HL-60 (cell line): ENCODE measurements at regions not wholly inside any gene's neighbourhood (a gene's known extent, or its start where the extent isn't known, plus 50 kb on each side); places are given as distances from the start of the nearest gene placed in this dataset.

ENCODE experiments used
- POLR2AphosphoS5 ChIP-seq: IDR thresholded peaks from 2 replicates; pipeline ENCODE4 v1.6.1; 2012; ENCODE audit warnings: low read depth
- SPI1 ChIP-seq: IDR thresholded peaks from 2 replicates; pipeline ENCODE4 v1.6.1; 2012; ENCODE audit warnings: low read depth, mild to moderate bottlenecking, borderline replicate concordance
- TF ChIP-seq, protein P1 (sequence below): IDR thresholded peaks from one replicate; pipeline ENCODE4 v1.5.1; 2011; ENCODE audit warnings: low read length, control low read depth, inconsistent platforms; ENCODE audit not compliant: insufficient read depth
- TF ChIP-seq, protein P2 (sequence below): IDR thresholded peaks from 2 replicates; pipeline ENCODE4 v1.6.1; 2012; ENCODE audit warnings: low read depth; ENCODE audit not compliant: insufficient replicate concordance

DNA sequence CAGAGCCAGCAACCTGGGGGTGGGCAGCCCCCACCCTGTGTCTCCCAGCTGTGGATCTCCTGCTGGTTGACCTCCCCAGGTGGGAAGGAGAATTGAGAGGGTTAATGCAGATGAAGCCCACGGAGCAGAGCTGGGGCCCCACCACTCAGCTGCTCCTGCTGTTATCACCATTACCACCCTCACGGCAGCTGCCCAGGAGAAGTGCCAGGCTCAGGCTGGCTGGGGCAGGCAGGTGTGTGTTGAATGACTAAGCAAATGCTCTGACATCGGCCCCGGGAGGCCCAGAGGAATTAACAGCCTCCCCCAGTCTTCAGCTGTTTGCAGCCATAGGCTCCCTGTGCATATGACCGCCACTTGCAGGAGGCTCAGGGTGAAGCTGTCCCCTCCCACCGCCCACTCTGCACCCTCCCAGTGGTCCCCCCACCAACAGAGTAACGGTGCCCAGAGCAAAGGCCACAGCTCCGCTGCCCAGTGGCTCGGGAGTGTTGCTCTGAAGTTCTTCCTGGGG, 133.8 kb downstream of the CPZ start:
- TF ChIP-seq, protein P1, sequence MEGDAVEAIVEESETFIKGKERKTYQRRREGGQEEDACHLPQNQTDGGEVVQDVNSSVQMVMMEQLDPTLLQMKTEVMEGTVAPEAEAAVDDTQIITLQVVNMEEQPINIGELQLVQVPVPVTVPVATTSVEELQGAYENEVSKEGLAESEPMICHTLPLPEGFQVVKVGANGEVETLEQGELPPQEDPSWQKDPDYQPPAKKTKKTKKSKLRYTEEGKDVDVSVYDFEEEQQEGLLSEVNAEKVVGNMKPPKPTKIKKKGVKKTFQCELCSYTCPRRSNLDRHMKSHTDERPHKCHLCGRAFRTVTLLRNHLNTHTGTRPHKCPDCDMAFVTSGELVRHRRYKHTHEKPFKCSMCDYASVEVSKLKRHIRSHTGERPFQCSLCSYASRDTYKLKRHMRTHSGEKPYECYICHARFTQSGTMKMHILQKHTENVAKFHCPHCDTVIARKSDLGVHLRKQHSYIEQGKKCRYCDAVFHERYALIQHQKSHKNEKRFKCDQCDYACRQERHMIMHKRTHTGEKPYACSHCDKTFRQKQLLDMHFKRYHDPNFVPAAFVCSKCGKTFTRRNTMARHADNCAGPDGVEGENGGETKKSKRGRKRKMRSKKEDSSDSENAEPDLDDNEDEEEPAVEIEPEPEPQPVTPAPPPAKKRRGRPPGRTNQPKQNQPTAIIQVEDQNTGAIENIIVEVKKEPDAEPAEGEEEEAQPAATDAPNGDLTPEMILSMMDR: no peak
- TF ChIP-seq POLR2AphosphoS5: no peak
- TF ChIP-seq SPI1: no peak
- TF ChIP-seq, protein P2, sequence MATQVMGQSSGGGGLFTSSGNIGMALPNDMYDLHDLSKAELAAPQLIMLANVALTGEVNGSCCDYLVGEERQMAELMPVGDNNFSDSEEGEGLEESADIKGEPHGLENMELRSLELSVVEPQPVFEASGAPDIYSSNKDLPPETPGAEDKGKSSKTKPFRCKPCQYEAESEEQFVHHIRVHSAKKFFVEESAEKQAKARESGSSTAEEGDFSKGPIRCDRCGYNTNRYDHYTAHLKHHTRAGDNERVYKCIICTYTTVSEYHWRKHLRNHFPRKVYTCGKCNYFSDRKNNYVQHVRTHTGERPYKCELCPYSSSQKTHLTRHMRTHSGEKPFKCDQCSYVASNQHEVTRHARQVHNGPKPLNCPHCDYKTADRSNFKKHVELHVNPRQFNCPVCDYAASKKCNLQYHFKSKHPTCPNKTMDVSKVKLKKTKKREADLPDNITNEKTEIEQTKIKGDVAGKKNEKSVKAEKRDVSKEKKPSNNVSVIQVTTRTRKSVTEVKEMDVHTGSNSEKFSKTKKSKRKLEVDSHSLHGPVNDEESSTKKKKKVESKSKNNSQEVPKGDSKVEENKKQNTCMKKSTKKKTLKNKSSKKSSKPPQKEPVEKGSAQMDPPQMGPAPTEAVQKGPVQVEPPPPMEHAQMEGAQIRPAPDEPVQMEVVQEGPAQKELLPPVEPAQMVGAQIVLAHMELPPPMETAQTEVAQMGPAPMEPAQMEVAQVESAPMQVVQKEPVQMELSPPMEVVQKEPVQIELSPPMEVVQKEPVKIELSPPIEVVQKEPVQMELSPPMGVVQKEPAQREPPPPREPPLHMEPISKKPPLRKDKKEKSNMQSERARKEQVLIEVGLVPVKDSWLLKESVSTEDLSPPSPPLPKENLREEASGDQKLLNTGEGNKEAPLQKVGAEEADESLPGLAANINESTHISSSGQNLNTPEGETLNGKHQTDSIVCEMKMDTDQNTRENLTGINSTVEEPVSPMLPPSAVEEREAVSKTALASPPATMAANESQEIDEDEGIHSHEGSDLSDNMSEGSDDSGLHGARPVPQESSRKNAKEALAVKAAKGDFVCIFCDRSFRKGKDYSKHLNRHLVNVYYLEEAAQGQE: no peak
